ENCODE measurements at regions not wholly inside any gene's neighbourhood (a gene's known extent, or its start where the extent isn't known, plus 50 kb on each side); places are given as distances from the start of the nearest gene placed in this dataset.

DNA sequence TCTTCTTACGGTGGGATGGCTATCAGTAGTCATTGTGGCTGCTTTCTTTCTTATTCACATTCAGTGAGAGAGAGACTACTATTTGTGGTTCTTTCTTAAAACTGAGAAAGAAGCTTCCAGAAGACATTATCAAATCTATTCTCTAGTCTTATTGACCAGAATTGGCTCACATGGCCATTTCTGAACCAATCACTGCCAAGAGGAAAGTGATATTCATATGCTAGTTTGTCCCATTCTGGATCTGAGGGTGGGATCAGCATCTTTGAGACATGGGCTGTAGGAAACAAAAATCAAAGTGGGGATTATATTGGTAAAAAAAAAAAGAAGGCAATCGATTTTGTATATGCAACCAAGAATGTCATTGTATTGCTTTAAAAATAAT is 106.4 kb upstream of the RASGRP1 start:
- DNase-seq (ENCODE audit: low read depth, low spot score), result no peak
- H3K4me1 ChIP-seq (ENCODE audit: control insufficient read depth, insufficient read depth, low read length), result no peaks in the 10 kb centered on the region
- no peaks in the 10 kb centered on the region for H3K36me3 ChIP-seq (ENCODE audit: control insufficient read depth, insufficient read depth, low read length)
- H3K27me3 ChIP-seq (ENCODE audit: control insufficient read depth, insufficient read depth, low read length), result peaks cover 6% of the 10 kb centered on the region
- in situ Hi-C loops (cut with HindIII; ENCODE audit: low pct_unique_long_range_greater_than_20kb, low sequenced_read_pairs), result no loop called here
- H3K4me3 ChIP-seq (ENCODE audit: low read depth in 2 of 2, low read length in 2 of 2), result no peak overlapping the region
- no peak for ATAC-seq
- H3K27ac ChIP-seq (ENCODE audit: low read length), result no peak overlapping the region
- ChIA-PET POLR2A (no interaction called here), CTCF (no interaction called here)
- TF ChIP-seq, protein P1, sequence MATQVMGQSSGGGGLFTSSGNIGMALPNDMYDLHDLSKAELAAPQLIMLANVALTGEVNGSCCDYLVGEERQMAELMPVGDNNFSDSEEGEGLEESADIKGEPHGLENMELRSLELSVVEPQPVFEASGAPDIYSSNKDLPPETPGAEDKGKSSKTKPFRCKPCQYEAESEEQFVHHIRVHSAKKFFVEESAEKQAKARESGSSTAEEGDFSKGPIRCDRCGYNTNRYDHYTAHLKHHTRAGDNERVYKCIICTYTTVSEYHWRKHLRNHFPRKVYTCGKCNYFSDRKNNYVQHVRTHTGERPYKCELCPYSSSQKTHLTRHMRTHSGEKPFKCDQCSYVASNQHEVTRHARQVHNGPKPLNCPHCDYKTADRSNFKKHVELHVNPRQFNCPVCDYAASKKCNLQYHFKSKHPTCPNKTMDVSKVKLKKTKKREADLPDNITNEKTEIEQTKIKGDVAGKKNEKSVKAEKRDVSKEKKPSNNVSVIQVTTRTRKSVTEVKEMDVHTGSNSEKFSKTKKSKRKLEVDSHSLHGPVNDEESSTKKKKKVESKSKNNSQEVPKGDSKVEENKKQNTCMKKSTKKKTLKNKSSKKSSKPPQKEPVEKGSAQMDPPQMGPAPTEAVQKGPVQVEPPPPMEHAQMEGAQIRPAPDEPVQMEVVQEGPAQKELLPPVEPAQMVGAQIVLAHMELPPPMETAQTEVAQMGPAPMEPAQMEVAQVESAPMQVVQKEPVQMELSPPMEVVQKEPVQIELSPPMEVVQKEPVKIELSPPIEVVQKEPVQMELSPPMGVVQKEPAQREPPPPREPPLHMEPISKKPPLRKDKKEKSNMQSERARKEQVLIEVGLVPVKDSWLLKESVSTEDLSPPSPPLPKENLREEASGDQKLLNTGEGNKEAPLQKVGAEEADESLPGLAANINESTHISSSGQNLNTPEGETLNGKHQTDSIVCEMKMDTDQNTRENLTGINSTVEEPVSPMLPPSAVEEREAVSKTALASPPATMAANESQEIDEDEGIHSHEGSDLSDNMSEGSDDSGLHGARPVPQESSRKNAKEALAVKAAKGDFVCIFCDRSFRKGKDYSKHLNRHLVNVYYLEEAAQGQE (IDR thresholded peaks at IDR 0.05; ENCODE audit: insufficient read depth in 1 of 2, low read depth in 2 of 2, low read length in 1 of 2), result no peak
- TF ChIP-seq, protein P2, sequence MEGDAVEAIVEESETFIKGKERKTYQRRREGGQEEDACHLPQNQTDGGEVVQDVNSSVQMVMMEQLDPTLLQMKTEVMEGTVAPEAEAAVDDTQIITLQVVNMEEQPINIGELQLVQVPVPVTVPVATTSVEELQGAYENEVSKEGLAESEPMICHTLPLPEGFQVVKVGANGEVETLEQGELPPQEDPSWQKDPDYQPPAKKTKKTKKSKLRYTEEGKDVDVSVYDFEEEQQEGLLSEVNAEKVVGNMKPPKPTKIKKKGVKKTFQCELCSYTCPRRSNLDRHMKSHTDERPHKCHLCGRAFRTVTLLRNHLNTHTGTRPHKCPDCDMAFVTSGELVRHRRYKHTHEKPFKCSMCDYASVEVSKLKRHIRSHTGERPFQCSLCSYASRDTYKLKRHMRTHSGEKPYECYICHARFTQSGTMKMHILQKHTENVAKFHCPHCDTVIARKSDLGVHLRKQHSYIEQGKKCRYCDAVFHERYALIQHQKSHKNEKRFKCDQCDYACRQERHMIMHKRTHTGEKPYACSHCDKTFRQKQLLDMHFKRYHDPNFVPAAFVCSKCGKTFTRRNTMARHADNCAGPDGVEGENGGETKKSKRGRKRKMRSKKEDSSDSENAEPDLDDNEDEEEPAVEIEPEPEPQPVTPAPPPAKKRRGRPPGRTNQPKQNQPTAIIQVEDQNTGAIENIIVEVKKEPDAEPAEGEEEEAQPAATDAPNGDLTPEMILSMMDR (IDR thresholded peaks at IDR 0.05), result no peak
- TF ChIP-seq TCF7L2 (IDR thresholded peaks at IDR 0.05; ENCODE audit: low read depth, low read length) (no peak), SIN3A (IDR thresholded peaks at IDR 0.05; ENCODE audit: borderline replicate concordance, insufficient read depth, low read depth, low read length) (no peak), POLR2AphosphoS5 (IDR thresholded peaks at IDR 0.05; ENCODE audit: low read depth, low read length) (no peak)
- intact Hi-C loops (cut with micrococcal nuclease; ENCODE audit: unreplicated experiment), result no loop called here
- BruUV-seq (replicated peaks), result no TSS peak
- no peaks in the 10 kb centered on the region for H3K9me3 ChIP-seq (ENCODE audit: control insufficient read depth, insufficient read depth, low read depth, low read length)

DNA sequence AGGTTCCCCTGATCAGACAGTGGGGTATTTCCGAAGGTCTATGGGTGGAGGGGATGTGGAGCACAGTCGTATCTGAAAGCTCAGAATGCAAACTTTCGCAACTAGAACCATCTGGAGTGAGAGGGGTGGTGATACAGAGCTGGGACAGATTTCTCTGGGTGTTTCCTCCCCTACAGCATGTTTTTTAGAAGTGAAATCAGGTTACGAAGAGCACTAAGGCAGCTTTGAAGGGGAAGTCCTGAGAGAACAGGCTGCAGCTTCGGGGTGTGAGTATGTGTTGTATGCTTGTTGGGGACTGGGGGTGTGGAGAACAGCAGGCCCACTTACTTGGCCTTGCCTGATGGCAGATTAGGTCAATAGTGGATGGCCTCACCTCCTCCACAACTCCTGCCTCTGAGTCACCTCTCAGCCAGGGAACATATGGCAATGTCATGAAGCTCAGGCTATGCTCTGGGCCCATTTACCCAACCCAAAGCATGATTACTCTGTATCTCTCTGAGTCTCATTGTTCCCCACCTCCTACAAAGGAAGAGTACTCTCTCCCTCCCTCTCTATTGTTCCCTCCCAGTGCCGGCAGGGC is 107.2 kb upstream of the RASGRP1 start:
- in situ Hi-C loops (cut with HindIII; ENCODE audit: low pct_unique_long_range_greater_than_20kb, low sequenced_read_pairs) (no loop called here), intact Hi-C loops (cut with micrococcal nuclease; ENCODE audit: unreplicated experiment) (no loop called here)
- no TSS peak for BruUV-seq (replicated peaks)
- no peak overlapping the region for H3K27ac ChIP-seq (ENCODE audit: low read length)
- H3K27me3 ChIP-seq (ENCODE audit: control insufficient read depth, insufficient read depth, low read length), result peaks cover 6% of the 10 kb centered on the region
- H3K9me3 ChIP-seq (ENCODE audit: control insufficient read depth, insufficient read depth, low read depth, low read length), result no peaks in the 10 kb centered on the region
- H3K4me1 ChIP-seq (ENCODE audit: control insufficient read depth, insufficient read depth, low read length), result no peaks in the 10 kb centered on the region
- CTCF ChIA-PET, result no interaction called here
- no peak overlapping the region for H3K4me3 ChIP-seq (ENCODE audit: low read depth in 2 of 2, low read length in 2 of 2)
- TF ChIP-seq POLR2AphosphoS5 (IDR thresholded peaks at IDR 0.05; ENCODE audit: low read depth, low read length), result no peak
- no peak for TF ChIP-seq SIN3A (IDR thresholded peaks at IDR 0.05; ENCODE audit: borderline replicate concordance, insufficient read depth, low read depth, low read length)
- TF ChIP-seq, protein P1 (IDR thresholded peaks at IDR 0.05; ENCODE audit: insufficient read depth in 1 of 2, low read depth in 2 of 2, low read length in 1 of 2), result no peak
- TF ChIP-seq TCF7L2 (IDR thresholded peaks at IDR 0.05; ENCODE audit: low read depth, low read length), result no peak
- TF ChIP-seq, protein P2 (IDR thresholded peaks at IDR 0.05), result no peak
- H3K36me3 ChIP-seq (ENCODE audit: control insufficient read depth, insufficient read depth, low read length), result no peaks in the 10 kb centered on the region
- POLR2A ChIA-PET, result no interaction called here
- ATAC-seq (no peak), DNase-seq (ENCODE audit: low read depth, low spot score) (no peak)

Data from Panc1 (cell line).